HG03520 (cell line): ENCODE measurements at regions not wholly inside any gene's neighbourhood (a gene's known extent, or its start where the extent isn't known, plus 50 kb on each side); places are given as distances from the start of the nearest gene placed in this dataset.
"Not testable (repeated sequence)": the region's sequence is repeated elsewhere in the genome, so short reads cannot be mapped to it uniquely, and the experiment has no call there.

Experiments
- ATAC-seq: cut with Tn5 transposase; IDR thresholded peaks from one replicate; pipeline ENCODE4 v1.9.1; 2021; ENCODE audit warnings: mild to moderate bottlenecking, moderate library complexity; ENCODE audit not compliant: unreplicated experiment

DNA sequence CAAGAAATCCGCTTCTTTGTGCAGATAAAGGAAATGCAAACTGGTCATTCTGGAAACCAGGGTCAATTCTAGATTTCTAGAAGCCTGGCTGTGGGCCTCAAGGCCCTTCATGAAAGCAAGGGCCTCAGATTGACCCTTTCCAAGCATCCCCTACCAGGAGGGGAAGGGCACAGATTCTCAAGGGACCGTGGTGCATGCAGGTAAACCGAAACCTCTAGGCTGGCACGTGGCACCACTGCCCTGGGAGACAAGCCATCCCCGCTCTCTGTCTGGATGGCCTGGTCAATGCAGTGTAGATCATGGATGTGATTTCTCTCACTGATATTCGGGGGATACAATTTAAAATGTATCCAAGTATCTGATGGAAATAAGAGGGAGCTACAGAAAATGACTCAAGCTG, 69.4 kb downstream of the TOMM20 start:
- no peak for ATAC-seq

DNA sequence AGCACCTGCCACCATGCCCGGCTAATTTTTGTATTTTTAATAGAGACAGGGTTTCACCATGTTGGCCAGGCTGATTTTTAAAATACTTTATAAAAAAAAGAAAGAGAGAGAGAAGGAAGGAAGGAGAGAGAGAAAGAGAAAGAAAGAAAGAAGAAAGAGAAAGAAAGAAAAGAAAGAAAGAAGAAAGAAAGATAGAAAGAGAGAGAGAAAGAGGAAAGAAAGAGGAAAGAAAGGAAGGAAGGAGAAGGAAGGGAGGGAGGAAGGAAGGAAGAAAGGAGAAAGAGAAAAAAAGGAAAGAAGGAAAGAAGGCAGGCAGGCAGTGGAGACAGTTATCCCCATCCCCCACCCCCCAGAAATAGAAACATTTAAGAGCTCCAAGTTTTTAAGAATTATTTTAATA, 69.9 kb downstream of the TOMM20 start:
- ATAC-seq = no peak

DNA sequence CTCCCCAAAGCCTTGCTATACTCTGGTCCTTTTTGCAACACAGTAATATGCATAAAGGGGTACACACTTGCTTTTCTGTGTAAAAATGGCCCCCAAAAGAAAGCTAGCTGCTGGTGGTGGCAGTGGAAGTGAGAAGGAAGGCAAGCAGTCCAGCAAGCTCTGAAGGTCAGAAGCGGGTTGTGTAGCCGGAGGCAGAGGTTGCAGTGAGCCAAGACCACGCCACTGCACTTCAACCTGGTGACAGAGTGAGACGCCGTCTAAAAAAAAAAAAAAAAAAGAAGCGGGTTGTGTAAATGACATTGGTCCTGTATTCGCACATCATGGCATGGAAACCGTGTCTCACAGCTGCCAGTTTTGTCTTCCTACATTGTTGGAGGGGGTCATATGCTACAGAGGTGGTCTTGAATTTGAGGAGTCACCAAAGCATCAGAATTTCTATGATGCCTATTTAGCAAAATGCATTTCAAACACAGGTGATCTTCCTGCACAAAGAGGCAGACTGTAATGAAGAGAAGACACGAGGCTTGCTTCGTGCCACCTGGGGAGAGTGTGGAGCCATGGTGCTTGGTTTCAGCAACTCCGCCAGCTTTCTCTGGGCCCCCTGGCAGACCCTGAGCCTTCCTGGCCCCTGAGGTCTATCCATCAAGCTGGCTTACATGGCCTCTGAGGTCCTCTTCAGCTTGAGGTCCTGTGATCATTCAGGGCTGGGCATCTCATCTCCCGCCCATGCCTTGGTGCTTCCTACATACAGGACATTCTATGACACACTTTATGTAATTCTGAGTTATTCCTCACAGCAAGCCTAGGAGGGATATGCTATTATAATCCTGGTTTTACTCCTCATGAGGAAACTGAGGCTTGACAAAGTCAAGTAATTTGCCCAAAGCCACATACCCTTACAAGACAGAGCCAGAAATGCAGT, 71.0 kb downstream of the TOMM20 start:
- ATAC-seq = no peak

DNA sequence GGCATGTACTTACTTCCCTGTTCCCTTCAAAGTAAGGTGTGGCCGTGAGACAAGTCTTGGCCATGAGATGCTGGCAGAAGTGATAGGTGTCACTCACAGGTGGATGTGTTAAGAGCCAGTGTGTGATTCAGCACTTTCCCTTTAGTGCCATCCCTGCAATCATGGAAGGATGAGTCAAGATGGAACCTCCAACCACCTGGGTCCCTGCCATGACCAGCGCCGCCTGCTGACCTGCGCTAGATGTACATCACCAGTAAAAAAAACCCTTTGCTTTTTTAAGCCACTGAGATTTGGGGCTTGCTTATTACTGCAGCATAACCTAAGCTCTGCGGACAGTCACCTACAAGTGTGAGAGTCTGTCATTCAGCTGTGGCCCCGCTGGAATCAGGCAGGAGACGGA, 71.7 kb downstream of the TOMM20 start:
- ATAC-seq = no peak

DNA sequence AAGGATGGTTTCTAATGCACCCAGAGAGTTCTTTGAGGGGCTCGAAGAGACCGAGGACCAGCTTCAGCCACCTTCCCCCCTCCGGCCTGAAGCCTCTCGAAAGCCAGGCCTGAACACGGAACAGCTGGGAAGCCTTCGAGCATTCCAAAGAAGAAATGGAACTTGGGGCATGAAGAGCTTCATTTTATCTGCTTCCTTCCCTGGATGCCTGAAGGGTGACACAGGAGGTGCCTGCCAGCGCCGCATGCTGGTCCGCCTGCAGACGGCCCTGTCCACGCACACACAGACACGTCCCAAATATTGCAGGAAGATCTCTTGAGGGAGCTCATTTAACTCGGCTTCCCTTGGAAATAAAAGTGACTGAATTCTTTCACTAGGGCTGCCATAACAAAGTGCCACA, 73.7 kb downstream of the TOMM20 start:
- ATAC-seq = no peak

DNA sequence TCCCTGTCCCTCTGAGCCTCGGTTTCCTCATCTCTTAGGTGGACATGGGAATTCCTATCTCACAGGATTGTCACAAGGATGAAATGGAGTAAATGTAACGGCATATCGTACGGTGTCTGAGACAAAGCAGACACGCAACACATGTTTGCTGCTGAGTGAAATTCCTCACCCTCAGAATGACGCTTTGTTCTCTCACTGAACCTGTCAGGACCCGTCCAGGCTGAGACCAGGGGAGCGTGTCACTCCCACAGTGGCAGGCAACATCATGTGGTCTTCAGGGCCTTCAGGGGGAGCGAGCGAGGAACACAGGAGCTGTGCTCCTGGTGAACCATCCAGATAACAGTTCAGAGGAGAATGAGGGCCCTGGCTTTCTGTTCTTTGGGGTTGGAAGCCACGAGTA, 74.2 kb downstream of the TOMM20 start:
- no peak for ATAC-seq

DNA sequence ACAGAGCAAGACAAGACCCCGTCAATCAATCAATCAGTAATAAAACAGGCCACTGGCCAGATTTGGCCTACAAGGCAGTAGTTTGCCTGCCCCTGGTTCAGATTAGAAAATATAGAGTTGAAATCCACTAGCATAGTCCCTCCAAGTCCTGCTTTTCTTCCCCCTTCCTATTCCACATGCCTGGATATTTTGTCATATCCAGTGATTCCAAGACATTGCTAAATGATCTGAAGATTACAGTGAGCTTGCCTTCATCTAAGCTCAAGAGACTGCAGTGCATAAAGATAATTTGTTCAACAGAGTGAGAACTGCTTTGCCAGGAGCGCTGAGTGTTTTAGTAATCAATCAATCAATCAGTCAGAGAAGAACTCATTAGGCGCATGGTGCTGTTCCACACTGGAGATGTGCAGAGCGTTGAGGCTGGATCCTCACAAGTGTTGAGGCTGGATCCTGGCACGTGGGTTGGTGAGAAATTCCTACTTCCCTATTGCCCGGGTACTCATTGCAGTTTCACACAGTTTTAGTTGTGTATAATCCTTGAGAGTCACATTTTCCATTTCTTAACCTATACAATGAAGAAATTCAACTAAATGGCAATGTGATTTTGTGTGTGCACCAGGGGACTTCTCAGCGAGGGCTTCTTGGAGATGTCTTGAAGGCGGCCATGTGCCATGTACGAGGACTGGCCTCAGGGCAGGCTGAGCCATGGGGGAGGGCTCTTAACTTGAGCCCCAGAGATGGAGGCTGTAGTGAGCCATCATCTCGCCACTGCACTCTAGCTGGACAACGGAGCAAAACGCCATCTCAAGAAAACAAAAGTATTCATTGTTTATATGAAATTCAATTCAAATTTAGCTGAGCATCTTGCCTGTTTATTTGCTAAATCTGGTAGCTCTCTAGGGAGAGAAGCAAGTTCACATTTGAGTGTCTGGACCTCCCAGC, 76.3 kb downstream of the TOMM20 start:
- ATAC-seq = no peak

DNA sequence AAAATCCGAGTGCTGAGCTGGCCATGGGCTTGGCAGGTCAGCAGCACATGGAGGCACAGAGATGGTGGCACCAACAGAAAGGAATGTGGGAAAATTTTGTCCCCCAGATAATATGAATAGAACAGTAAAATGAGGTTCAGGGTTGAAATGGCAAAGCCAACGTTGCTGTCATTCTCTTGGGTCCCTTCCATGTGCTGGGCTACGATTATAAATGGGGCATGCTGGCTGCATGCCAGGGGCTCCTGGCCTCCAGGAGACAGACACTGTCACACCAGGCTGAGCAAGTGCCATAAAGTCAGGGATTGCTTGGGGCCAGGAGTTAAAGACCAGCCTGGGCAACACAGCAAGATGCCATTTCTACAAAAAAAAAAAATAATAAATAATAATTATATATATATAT, 77.1 kb downstream of the TOMM20 start:
- no peak for ATAC-seq

DNA sequence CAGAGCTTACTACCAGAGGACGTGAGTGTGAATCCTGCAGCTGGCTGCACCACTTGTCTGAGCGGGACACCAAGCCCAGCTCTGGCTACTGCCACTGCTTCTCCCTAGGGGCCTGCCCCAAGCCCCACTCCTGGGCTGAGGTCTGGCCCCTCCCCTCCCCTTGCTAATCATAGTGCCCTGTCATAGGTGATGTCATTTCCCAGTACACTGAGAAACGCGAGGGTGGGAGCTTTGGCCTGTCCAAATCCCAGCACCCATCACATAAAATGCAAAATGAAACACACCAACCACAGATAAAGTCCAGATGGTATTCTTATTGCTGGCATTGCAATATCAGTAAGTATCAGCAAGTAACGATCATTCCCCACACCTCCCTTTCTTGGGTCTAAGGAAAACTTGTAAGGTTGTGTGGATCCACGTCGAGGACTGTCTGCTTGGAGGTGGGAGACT, 77.7 kb downstream of the TOMM20 start:
- no peak for ATAC-seq

DNA sequence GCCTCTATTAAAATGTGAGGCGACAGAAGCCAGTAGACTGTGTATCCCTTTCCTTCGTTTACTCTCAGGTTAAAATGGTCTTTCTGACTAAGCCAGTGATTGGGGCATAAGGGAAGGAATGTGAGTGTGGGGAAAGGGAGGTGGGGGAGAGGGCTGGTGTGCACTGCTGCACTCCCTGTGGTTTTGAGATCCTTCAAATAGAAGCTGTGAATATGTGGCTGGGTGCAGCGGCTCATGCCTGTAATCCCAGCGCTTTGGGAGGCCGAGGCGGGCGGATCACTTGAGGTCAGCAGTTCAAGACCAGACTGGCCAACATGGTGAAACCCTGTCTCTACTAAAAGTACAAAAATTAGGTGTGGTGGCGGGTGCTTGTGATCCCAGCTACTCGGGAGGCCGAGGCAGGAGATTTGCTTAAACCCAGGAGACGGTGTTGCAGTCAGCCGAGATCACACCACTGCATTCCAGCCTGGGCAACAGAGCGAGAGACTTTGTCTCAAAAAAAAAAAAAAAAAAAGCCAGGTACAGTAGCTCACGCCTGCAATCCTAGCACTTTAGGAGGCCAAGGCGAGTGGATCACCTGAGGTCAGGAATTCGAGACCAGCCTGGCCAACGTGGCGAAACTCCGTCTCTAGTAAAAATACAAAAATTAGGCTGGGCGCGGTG, 78.8 kb downstream of the TOMM20 start:
- not testable (repeated sequence) for ATAC-seq

DNA sequence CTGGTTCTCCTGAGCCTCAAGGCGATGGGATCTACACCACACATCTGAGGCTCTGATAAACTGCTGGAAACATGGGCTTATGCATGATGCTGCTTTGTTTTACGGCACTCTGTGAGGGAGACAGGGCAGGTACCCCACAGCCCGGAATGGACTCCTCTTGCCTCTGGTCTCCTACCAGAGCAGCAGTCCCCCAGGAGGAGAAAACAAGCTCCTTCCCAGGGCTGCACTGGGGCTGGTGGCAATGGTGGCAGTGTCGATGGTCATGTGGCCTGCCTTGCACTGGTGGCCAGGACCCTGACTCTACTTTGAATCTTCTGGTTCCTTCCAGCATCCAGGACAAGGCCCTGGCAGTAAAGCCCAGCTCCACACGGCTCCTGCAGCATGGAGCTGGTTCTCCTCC, 79.4 kb downstream of the TOMM20 start:
- no peak for ATAC-seq

DNA sequence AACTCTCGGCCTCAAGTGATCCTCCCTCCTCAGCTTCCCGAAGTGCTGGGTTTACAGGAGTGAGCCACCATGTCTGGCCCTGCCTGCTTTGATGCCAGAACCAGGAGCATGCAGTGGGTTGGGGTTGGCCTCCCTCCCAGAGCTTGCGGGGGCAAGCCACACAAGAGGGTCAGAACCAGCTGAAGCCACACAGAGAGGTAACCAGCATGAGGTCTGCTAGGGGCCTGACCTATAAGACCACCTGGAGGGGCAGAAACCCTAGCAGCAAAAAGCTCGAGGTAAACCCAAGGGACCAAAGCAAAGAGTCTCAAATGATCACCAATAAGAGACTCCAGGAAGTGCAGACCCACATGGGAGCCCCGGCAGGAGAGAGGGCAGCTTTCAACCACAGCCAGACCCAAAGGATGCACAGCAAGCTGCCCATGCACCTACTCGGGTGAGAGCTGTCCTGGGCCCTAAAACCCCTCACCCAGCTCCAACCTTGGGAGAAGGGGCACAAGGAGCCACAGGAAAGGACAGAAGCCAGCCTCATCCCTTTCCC, 81.2 kb downstream of the TOMM20 start:
- no peak for ATAC-seq

DNA sequence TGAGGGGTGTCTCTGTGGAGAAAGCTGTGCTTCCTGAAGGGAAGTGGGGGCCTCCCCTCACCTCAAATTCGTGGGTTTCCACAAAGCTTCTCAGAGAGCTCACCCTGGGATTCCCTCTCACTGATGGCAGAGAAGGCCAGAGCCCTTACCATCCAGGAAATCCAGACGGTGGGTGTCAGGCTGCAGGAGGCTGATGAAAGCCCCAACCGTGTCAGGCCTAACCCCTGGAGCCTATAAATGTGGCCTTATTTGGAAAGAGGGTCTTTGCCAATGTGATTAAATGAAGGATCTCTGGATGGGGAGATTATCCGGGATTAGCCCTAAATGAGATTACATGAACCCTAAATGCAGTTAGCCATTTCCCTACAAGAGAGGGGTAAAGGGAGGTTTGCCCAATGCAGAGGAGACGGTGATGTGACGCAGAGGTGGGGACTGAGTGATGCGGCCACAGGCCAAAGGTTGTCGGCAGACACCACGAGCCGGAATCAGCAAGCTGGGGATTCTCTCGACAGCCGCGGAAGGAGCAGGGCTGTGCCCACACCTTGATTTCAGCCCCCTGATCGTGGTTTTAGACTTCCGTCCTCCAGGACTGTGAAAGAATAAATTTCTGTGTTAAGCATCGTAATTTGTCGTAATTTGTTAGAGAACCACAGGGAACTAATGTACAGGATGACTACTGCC, 82.6 kb downstream of the TOMM20 start:
- ATAC-seq = no peak

DNA sequence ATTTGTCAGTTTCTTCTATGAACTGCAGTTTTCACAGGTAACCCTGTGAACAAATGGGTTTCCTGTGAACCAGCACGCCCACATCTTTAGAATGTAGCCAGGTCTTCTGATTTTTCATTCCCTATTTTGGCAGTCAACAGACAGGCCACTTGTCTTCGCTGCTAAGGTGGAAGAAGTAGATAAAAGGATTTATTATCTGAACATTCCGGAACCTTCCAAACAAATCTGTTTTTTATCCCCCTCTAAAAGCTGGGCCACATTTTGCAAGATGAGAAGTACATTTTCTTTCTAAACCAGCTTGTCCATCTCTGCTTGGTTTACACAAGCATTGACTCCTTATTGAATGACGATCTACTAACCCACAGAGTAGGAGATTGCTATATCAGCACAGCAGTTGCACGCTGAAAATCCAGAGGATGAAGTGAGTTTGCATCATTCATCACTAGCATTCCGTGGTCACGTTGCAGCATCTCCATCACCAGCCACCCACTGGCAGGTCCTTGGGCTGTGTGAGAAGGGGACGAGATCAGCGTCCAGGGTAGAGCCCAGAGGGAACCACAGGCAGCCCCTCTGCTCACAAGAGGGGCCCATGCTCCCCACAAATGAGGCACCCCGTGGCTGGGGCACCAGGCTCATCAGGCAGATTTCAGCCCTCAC, 83.5 kb downstream of the TOMM20 start:
- no peak for ATAC-seq

DNA sequence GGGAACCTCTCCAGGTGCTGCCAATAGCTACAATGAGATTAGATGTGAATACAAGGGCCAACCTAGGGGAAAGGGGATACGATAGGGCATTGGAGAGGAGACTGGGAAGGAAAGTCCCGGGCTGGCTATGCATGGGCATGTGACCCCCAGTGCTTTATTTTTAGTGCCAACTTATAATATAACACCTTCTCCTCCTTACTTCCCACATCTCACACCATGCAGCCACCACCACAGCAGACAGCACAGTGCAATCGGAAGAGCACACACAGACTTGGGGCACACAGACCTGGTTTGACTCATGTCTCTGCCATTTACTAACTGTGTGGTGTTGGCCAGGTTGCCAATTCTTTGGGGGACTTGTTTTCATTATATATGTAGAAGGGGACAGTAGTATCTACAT, 85.4 kb downstream of the TOMM20 start:
- no peak for ATAC-seq

DNA sequence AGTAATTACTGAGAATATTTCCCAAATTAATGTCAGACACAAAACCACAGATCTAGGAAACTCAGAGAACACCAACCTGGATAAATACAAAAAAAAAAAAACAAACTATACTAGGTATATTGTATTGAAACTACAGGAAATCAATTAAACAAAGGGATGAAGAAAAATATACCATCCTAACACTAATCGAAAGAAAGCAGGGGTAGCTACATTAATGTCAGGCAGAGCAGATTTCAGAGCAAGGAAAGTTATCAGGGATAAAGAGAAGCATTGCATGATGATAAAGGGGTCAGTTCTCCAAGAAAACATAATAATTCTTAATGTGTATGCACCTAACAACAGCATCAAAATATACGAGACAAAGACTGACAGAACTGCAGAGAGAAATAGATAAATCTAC, 89.9 kb downstream of the TOMM20 start:
- ATAC-seq = no peak

DNA sequence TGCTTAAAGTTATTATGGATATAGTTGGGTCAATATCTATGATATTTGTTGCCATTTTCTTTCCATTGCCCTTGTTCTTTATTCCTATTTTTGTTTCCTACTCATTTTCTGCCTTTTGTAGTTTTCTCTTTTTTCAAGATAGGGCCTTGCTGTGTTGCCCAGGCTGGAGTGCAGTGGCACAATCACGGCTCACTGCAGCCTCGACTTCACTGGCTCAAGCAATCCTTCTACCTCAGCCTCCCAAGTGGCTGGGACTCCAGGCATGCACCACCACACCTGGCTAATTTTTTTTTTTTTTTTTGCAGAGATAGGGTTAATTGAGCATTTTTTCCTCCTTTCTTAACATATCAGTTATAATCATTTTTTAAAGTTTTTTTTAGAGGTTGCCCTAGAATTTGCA, 92.7 kb downstream of the TOMM20 start:
- no peak for ATAC-seq

DNA sequence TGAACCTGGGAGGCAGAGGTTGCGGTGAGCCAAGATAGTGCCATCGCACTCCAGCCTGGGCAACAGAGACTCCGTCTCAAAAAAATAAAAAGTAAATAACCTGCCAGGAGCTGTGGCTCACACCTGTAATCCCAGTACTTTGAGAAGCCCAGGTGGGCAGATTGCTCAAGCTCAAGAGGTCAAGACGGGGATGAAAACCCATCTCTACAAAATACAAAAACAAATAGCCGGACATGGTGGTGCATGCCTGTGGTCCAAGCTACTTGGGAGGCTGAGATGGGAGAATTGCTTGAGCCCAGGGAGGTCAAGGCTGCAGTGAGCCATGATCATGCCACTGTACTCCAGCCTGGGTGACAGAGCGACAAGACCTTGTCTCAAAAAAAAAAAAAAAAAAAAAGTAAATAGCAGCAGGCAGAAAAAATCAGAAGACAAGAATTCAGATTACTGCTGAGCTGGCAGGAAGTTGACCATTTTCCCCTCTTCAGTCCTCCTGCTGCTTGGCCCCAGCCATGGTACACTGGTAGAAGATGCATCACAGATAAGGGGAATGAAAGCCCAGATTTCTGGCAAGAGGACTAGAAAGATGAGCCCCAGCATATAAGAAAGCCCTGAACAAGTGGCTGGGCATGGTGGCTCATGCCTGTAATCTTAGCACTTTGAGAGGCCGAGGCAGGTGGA, 97.6 kb downstream of the TOMM20 start:
- no peak for ATAC-seq

DNA sequence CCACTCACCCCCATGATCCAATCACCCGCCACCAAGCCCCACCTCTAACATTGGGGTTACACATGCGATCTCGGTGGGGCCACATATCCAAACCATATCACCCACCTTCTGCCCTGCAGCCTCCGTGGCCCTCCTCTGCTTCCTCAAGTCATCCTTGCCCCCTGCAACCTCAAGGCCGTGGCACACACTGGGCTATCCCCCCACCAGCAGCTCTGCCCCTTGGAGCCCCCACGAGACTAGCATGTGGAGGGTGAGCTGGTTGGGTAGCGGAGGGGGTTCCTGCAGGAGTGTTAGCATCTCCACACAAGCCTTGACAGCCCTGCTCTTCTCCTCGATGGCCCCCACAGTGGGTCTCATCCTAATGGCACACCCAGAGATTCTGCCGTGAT, 100.8 kb downstream of the TOMM20 start:
- ATAC-seq = no peak
